ENCODE measurements at regions not wholly inside any gene's neighbourhood (a gene's known extent, or its start where the extent isn't known, plus 50 kb on each side); places are given as distances from the start of the nearest gene placed in this dataset.

- TF ChIP-seq POLR2A (IDR thresholded peaks at IDR 0.05) (no peak), CTCF (IDR thresholded peaks at IDR 0.05) (no peak)
- Histone ChIP-seq H3K36me3 (ENCODE audit: low read depth, missing control alignments) (no peaks in the 10 kb centered on the region), H3K4me1 (peaks cover 14% of the 10 kb centered on the region), H3K27ac (peak overlapping the region; percentile 65 to 67), H3K27me3 (no peaks in the 10 kb centered on the region), H3K4me3 (no peak overlapping the region), H3K9me3 (no peaks in the 10 kb centered on the region)
- 65 to 69% methylated on average over 1 of the region's 1 CpG for WGBS, 2 donors
- DNase-seq = no peak
- intact Hi-C loops (cut with DNase I; ENCODE audit: low total_unique reads) = no loop called here
These were observed 120.3 kb upstream of the ZNF91 start for GRCh38 chr19:23515551-23515950.

GRCh38 chr19:23512151-23512925, 117.1 kb upstream of the ZNF91 start:
- 64 to 83% methylated on average over 16 to 24 of the region's 24 CpGs for WGBS, 2 donors
- Histone ChIP-seq H3K36me3 (ENCODE audit: low read depth, missing control alignments) (no peaks in the 10 kb centered on the region), H3K27ac (peak overlapping the region in 1 of 2 donors; percentile 12), H3K4me1 (peaks cover 11% of the 10 kb centered on the region), H3K27me3 (no peaks in the 10 kb centered on the region), H3K4me3 (peak overlapping the region; percentile 16 to 37), H3K9me3 (no peaks in the 10 kb centered on the region)
- DNase-seq = peak; percentile 87
- TF ChIP-seq CTCF (IDR thresholded peaks at IDR 0.05) (no peak), POLR2A (IDR thresholded peaks at IDR 0.05) (no peak)
- intact Hi-C loops (cut with DNase I; ENCODE audit: low total_unique reads) = no loop called here

GRCh38 chr19:23509686-23510450, 114.6 kb upstream of the ZNF91 start:
- no peaks in the 10 kb centered on the region for H3K9me3 ChIP-seq
- no peak overlapping the region for H3K4me3 ChIP-seq
- WGBS, 2 donors = 59 to 79% methylated on average over 3 of the region's 3 CpGs
- intact Hi-C loops (cut with DNase I; ENCODE audit: low total_unique reads) = no loop called here
- H3K4me1 ChIP-seq = peaks cover 1% of the 10 kb centered on the region
- H3K27ac ChIP-seq = no peak overlapping the region
- H3K27me3 ChIP-seq = no peaks in the 10 kb centered on the region
- no peaks in the 10 kb centered on the region for H3K36me3 ChIP-seq (ENCODE audit: low read depth, missing control alignments)
- no peak for TF ChIP-seq POLR2A (IDR thresholded peaks at IDR 0.05)
- TF ChIP-seq CTCF (IDR thresholded peaks at IDR 0.05) = no peak
- DNase-seq = no peak

GRCh38 chr19:23507446-23507845, 112.2 kb upstream of the ZNF91 start:
- TF ChIP-seq POLR2A (IDR thresholded peaks at IDR 0.05) (no peak), CTCF (IDR thresholded peaks at IDR 0.05) (no peak)
- intact Hi-C loops (cut with DNase I; ENCODE audit: low total_unique reads) = no loop called here
- Histone ChIP-seq H3K9me3 (no peaks in the 10 kb centered on the region), H3K4me3 (no peak overlapping the region), H3K27me3 (no peaks in the 10 kb centered on the region), H3K27ac (no peak overlapping the region), H3K4me1 (no peaks in the 10 kb centered on the region), H3K36me3 (ENCODE audit: low read depth, missing control alignments) (no peaks in the 10 kb centered on the region)
- no peak for DNase-seq
- 45 to 63% methylated on average over 7 of the region's 7 CpGs for WGBS, 2 donors
